ENCODE measurements at regions not wholly inside any gene's neighbourhood (a gene's known extent, or its start where the extent isn't known, plus 50 kb on each side); places are given as distances from the start of the nearest gene placed in this dataset.

DNA sequence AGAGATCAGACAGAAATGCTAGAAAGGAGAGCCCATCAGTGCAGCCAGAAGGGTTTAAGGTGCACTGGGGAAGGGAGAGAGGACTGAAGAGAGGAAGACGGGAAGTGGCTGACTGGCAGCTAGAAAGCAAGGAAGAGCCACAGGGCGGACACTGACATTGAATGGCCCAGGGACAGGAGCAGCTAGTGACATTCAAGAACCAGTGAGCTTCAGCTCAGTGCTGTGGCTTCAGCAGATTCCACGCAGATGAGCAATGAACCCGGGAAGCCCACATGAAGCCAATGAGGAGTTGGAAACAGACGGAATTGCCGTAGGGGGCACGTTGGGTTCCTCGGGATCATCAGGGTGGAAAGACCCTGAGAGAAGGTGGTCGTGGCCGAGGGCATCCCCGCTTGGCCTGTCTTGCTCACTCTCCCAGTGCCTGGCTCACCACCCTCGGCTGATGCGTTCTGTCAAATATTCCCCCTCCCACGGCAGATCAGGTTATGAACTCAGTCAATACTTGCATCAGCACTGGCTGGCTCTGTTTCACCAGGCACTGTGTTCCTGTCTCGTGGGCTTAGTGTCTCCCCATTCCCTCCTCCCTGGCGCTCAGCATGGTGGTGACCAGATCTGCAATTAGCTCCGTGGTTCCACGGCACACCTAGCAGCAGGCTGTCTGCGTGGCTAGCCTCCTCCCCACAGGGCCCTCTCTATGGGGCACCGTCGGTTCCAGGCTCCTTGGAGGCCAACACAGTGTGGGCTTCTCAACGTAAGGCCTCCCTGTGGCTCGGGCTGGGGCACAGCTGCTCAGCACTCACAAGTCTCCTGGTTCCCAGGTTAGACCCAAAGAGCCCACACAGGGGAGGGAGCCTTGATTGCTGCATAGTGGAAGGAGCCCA lies 145.5 kb downstream of the TRIM29 start:
- Mint-ChIP-seq H3K27me3 (ENCODE audit: low read depth) (no peaks in the 10 kb centered on the region), H3K36me3 (ENCODE audit: low read depth) (no peaks in the 10 kb centered on the region), H3K4me1 (peaks cover 3% of the 10 kb centered on the region)

DNA sequence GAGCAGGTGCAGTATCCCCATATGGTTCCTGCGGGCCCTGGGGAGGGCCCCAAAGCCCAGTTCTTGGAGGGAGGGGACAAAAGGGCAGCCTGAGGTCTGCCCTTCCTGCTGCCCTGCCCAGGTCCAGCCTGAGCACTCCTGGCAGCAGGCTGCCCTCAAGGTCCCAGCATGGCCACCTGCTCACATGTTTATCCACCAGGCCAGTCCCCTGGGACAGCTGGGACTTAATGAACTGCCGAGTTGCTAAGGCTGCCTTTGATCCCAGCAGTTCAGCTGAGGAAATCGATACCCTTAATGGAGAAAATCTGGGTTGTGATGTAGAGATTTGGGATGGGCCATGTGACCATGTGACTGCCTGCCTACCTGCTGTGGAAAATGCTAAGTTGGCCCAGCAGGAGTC lies 146.2 kb downstream of the TRIM29 start:
- DNase-seq (ENCODE audit: low read depth, low spot score): no peak
- Mint-ChIP-seq H3K4me1 (peaks cover 3% of the 10 kb centered on the region), H3K36me3 (ENCODE audit: low read depth) (no peaks in the 10 kb centered on the region), H3K9me3 (no peaks in the 10 kb centered on the region), H3K27me3 (ENCODE audit: low read depth) (no peaks in the 10 kb centered on the region), H3K27ac (ENCODE audit: unreplicated experiment) (no peak overlapping the region), H3K4me3 (no peak overlapping the region)
- TF ChIP-seq, protein P1, sequence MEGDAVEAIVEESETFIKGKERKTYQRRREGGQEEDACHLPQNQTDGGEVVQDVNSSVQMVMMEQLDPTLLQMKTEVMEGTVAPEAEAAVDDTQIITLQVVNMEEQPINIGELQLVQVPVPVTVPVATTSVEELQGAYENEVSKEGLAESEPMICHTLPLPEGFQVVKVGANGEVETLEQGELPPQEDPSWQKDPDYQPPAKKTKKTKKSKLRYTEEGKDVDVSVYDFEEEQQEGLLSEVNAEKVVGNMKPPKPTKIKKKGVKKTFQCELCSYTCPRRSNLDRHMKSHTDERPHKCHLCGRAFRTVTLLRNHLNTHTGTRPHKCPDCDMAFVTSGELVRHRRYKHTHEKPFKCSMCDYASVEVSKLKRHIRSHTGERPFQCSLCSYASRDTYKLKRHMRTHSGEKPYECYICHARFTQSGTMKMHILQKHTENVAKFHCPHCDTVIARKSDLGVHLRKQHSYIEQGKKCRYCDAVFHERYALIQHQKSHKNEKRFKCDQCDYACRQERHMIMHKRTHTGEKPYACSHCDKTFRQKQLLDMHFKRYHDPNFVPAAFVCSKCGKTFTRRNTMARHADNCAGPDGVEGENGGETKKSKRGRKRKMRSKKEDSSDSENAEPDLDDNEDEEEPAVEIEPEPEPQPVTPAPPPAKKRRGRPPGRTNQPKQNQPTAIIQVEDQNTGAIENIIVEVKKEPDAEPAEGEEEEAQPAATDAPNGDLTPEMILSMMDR (conservative IDR thresholded peaks at IDR 0.05): no peak

More for the DNA sequence above, 145.5 kb downstream of the TRIM29 start:
- peak overlapping the region; percentile 76 for H3K27ac Mint-ChIP-seq (ENCODE audit: unreplicated experiment)
- no peak overlapping the region for H3K4me3 Mint-ChIP-seq
- no peak for DNase-seq (ENCODE audit: low read depth, low spot score)
- TF ChIP-seq, protein P1 (conservative IDR thresholded peaks at IDR 0.05): no peak
- H3K9me3 Mint-ChIP-seq: no peaks in the 10 kb centered on the region

DNA sequence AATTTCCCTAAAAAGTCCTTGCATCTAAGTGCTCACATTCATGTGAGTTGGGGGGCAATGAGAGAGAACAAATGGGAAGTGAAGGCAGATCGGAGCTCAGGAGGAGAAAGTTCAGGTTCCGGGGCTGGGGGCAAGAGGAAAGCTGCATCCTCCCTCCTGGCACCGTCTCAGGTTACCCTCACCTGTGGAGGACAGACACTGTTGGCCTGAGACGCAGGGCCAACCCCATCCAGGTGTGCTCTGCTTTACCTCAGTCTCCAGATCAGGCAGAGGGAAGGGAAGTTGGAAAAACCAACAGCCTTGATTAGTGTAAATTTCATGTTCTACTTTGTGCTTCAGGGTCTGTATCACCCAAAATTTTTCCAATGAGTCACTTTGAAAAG lies 146.9 kb downstream of the TRIM29 start:
- TF ChIP-seq, protein P1 (conservative IDR thresholded peaks at IDR 0.05): no peak
- peaks cover 3% of the 10 kb centered on the region for H3K4me1 Mint-ChIP-seq

DNA sequence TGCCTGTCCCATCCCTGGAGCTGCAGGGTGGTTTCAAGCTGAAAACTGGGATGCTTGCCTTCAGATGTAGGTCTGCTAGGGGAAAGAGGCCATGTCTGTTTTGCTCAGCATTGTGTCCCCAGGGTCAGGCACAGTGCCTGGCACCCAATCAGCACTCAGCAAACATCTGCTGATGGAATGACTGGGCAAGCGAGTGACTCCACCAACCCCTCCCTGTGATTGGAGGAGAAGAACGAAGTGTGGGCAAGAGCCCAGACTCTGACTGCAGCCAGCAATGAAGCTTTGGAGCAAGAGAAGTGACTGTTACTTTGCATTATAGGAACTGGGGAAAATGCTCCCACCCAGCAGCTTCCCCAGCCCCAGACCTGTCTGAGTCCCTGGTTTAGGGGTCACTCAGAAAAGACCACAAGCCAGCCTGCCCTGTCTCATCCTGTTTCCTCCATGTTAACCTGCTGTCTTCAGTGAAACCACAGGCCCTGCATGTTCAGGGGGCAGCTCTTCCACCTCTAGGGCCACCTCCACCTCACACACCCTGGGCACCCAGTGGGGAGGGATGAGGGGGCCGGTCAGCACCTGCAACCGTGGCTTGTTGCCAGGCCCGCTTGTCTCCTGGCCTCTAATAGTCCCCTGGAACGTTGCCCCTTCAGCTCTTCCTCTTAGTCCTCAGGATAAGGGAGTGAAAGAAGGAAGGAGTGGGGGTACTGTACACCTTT lies 147.4 kb downstream of the TRIM29 start:
- Mint-ChIP-seq H3K36me3 (ENCODE audit: low read depth) (no peaks in the 10 kb centered on the region), H3K9me3 (no peaks in the 10 kb centered on the region), H3K4me1 (peaks cover 3% of the 10 kb centered on the region), H3K27me3 (ENCODE audit: low read depth) (no peaks in the 10 kb centered on the region), H3K4me3 (no peak overlapping the region), H3K27ac (ENCODE audit: unreplicated experiment) (no peak overlapping the region)
- DNase-seq (ENCODE audit: low read depth, low spot score): no peak
- TF ChIP-seq, protein P1 (conservative IDR thresholded peaks at IDR 0.05): no peak

More for the DNA sequence above, 146.9 kb downstream of the TRIM29 start:
- Mint-ChIP-seq H3K9me3 (no peaks in the 10 kb centered on the region), H3K27ac (ENCODE audit: unreplicated experiment) (no peak overlapping the region), H3K27me3 (ENCODE audit: low read depth) (no peaks in the 10 kb centered on the region), H3K36me3 (ENCODE audit: low read depth) (no peaks in the 10 kb centered on the region), H3K4me3 (no peak overlapping the region)
- DNase-seq (ENCODE audit: low read depth, low spot score): no peak

DNA sequence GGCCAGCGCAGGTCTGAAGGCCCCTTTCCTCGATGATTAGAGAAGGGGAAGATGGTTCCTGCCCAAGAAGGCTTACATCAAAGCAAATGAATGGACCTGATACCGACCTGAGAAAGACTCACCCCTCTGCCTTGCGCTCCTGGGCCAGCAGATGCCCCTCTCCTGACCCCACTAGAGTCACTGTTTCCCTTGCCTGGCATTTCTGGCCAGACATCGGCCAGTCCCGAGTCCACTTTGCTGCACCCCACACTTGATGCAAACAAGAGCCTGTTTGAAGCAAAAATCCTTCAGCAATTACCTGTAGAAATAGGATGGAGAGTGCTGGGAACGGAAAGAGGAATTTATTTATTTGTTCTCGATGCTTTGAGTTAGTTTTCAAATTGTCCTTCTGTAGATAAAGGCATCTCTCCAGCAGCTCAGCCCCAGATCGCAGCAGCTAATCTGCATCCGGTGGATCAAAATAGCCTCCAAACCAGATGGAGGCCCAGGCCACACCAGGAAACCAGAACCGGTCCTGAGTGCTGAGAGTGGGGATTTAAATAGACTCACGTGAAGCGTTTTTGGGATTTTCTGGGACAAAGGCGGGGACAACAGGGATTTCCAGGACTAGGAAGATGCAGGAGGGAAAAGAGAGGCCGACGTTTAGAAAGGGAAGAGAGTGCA lies 148.6 kb downstream of the TRIM29 start:
- Mint-ChIP-seq H3K4me3 (no peak overlapping the region), H3K9me3 (no peaks in the 10 kb centered on the region), H3K36me3 (ENCODE audit: low read depth) (no peaks in the 10 kb centered on the region), H3K27ac (ENCODE audit: unreplicated experiment) (peak overlapping the region; percentile 41), H3K4me1 (peaks cover 3% of the 10 kb centered on the region), H3K27me3 (ENCODE audit: low read depth) (no peaks in the 10 kb centered on the region)
- no peak for DNase-seq (ENCODE audit: low read depth, low spot score)
- TF ChIP-seq, protein P1 (conservative IDR thresholded peaks at IDR 0.05): no peak
